H1 (cell line): ENCODE measurements at regions not wholly inside any gene's neighbourhood (a gene's known extent, or its start where the extent isn't known, plus 50 kb on each side); places are given as distances from the start of the nearest gene placed in this dataset.

Source experiments
- CBX5 ChIP-seq: fragments of 300-800, 300-1000 bp; sonication (generic); IDR thresholded peaks from 2 replicates; pipeline ENCODE4 v1.7.1; 2016; ENCODE audit warnings: antibody characterized with exemption, low read length, low read depth
- CTCF ChIP-seq, 3 experiments: IDR thresholded peaks; 1 replicate in 2 of 3; 2 replicates in 1 of 3; pipeline versions ENCODE4 v1.5.1 to v1.6.1; 2011; ENCODE audit warnings: low read length in 3 of 3, mild to moderate bottlenecking in 3 of 3, inconsistent platforms in 2 of 3, low read depth in 1 of 3, moderate library complexity in 1 of 3; ENCODE audit not compliant: insufficient read depth in 1 of 3; ENCODE audit errors: control extremely low read depth in 1 of 3
- EGR1 ChIP-seq: IDR thresholded peaks from 2 replicates; pipeline ENCODE4 v1.6.1; 2011; ENCODE audit warnings: low read depth, low read length, borderline replicate concordance
- KDM4A ChIP-seq: IDR thresholded peaks from one replicate; pipeline ENCODE4 v1.7.1; 2012; ENCODE audit warnings: low read depth, mild to moderate bottlenecking, moderate library complexity, low read length, inconsistent platforms; ENCODE audit not compliant: severe bottlenecking
- RAD21 ChIP-seq, 2 experiments: IDR thresholded peaks in 1 of 2; conservative IDR thresholded peaks in 1 of 2; 2 replicates each; pipeline ENCODE4 v1.6.1; 2011; ENCODE audit warnings: low read depth in 2 of 2, low read length in 2 of 2, improper control_type of control experiment in 1 of 2, inconsistent platforms in 1 of 2, mild to moderate bottlenecking in 1 of 2, moderate library complexity in 1 of 2
- SIRT6 ChIP-seq: IDR thresholded peaks from one replicate; pipeline ENCODE4 v1.7.1; 2012; ENCODE audit warnings: low read length, inconsistent platforms
- TBP ChIP-seq: IDR thresholded peaks from 2 replicates; pipeline ENCODE4 v1.6.1; 2011; ENCODE audit warnings: low read depth, low read length, improper control_type of control experiment

GRCh38 chr1:83023212-83023611 is 975.7 kb downstream of the TTLL7 start (continued):
- no peak for TF ChIP-seq RAD21 (IDR thresholded peaks at IDR 0.05 in 1 of 2, conservative IDR thresholded peaks at IDR 0.05 in 1 of 2; ENCODE audit: low read depth in 2 of 2, low read length in 2 of 2)
- no peak for TF ChIP-seq CTCF (IDR thresholded peaks at IDR 0.05; ENCODE audit: control extremely low read depth in 1 of 3, insufficient read depth in 1 of 3, low read depth in 1 of 3, low read length in 3 of 3)
- TF ChIP-seq KDM4A: no peak
- TF ChIP-seq EGR1: no peak
- no peak for TF ChIP-seq CBX5
- no peak for TF ChIP-seq SIRT6
- no peak for TF ChIP-seq TBP
